ENCODE measurements at regions not wholly inside any gene's neighbourhood (a gene's known extent, or its start where the extent isn't known, plus 50 kb on each side); places are given as distances from the start of the nearest gene placed in this dataset.
A peak's percentile ranks its signal among the peaks of the same experiment; 100 is the strongest.
"Not testable (repeated sequence)": the region's sequence is repeated elsewhere in the genome, so short reads cannot be mapped to it uniquely, and the experiment has no call there.

DNA sequence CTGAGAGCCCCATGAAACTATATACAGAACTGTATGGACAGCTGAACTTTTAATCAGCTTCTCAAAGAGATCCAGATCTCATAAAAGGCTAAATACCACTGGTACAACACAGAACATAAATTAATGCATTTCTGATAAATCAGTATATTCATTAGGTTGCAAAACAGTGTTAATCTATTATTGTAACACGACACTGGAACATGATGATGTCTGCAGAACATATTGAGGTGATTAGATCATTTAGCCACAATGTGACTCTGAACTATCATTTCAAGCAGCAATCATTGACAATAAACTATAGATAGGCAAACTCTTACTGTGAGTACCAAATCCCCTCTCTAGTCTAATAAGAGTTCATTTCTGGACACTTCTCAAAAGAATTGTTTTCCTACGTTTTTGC, 50.3 kb downstream of the GASK1B start:
- DNase-seq: no peak

DNA sequence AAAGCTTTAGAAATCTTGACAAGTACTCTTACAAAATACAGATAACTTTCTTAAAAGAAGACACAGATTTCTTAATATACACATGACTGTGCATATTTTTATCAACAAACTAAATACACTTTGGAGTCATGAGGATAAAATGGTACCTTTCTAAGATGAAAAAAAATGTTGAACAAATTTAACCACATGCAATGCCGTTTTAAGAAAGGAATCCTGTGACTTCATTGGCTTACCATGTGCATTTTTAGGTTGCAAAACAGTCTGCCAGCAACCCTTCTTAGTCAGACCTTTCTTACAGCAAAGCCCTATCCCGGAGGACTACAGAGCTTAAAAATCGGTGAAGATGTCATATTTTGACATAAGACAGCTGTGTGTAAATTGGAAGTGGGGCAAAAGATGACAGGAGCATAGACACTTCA, 51.7 kb downstream of the GASK1B start:
- DNase-seq: peak; percentile 52

DNA sequence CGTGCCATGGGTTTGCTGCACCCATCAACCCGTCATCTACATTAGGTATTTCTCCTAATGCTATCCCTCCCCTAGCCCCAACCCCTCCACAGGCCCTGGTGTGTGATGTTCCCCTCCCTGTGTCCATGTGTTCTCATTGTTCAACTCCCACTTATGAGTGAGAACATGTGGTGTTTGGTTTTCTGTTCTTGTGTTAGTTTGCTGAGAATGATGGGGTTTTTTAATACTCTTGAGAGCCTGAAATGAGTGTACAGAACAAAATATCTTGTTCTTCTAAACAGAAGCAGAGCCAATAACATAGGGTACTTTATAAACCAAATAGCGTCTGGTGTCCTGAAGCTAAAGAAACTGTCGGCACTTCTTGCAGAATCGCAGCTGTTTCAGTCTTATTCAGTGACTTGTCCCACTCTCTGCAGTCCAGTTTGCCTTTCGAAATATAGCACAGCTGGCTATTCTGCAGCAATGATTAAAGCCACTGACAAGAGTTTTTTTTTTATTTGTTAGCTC, 52.1 kb downstream of the GASK1B start:
- DNase-seq: peak; percentile 28

GRCh38 chr4:158112611-158113010, 60.2 kb downstream of the GASK1B start:
- DNase-seq: peak; percentile 73

- no peak for DNase-seq
Observed at GRCh38 chr4:158111241-158111640, 61.6 kb downstream of the GASK1B start.

DNA sequence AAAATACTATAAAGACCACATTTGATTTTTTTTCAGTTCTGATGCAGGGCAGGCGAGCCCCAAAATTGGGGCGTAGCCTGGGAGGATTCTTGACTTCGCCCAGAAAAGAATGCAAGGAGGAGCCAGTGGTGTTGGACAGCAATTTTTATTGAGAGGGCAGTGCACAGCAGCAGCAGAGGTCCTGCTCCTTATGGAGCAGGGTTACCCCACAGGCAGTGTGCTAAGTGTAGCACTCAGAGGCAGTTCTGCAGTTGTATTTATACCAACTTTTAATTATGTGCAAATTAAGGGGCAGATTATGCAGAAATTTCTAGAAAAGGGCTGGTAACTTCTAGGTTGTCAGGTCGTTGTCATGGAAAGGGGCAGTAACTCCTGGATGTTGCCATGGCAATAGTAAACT, 69.9 kb downstream of the GASK1B start:
- no peak for DNase-seq

DNA sequence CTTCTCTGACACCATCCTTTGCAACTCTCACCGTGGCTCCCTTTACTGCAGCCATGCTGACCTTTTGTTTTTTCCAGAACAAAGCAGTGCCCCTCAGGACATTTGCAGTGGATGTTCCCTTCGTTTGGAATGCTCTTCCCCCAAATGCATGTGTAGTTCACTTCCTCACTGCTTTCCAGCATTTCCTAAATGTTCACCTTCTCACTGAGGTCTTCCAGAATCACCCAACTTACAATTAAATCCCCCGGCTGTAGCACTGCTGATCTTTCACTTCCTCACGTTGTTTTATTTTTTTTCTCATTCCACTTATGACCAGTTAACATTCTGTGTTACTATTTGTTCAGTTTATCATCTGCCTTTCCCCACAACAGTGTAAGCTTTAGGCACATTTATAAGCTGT, 73.1 kb downstream of the GASK1B start:
- peak; percentile 20 for DNase-seq

- DNase-seq: no peak
Observed at GRCh38 chr4:158098802-158099201, 74.0 kb downstream of the GASK1B start.

- no peak for DNase-seq
Observed at GRCh38 chr4:158094413-158095134, 78.3 kb downstream of the GASK1B start.

GRCh38 chr4:158090323-158090722, 82.5 kb downstream of the GASK1B start:
- DNase-seq: no peak

DNA sequence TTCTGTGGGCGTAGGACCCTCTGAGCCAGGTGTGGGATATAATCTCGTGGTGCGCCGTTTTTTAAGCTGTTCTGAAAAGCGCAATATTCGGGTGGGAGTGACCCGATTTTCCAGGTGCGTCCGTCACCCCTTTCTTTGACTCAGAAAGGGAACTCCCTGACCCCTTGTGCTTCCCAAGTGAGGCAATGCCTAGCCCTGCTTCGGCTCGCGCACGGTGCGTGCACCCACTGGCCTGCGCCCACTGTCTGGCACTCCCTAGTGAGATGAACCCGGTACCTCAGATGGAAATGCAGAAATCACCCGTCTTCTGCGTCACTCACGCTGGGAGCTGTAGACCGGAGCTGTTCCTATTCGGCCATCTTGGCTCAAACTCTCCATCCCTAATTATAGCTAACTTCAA, 82.9 kb downstream of the GASK1B start:
- DNase-seq: not testable (repeated sequence)

DNA sequence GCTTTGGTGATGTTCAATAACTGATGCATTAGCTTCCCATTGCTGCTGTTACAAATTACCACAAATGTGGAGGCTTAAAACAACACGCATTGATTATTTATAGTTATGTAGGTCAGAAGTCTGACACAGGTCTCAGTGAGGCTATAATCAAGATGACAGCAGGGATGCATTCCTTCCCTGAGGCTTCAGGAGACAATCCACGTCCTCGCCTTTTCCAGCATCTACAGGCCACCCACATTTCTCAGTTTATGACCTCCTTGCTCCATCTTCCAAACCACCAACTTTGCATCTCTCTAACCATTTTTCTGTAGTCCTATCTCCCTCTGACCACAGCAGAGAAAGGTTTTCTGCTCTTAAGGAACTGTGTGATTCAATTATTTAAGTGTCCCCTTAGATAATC, 92.5 kb downstream of the GASK1B start:
- DNase-seq: no peak

GRCh38 chr4:158079661-158080060, 93.2 kb downstream of the GASK1B start:
- no peak for DNase-seq

GRCh38 chr4:158077835-158078234, 95.0 kb downstream of the GASK1B start:
- DNase-seq: no peak

DNA sequence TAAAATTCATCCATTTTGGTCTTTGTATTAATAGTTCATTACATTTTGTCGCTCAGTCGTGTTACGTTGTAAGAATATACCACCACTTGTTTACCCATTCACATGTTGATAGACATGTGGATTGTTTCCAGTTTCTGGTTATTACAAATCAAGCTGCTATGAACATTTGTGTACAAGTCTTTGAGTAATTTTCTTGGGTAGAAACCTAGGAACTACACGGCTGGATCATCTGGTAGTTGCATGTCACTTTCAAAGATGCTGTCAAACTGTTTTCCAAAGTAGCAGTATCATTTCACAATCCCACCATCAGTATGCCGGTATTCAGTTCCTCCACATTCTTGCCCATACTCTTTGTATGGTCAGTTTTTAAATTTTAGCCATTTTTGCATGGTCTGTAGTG, 98.0 kb downstream of the GASK1B start:
- no peak for DNase-seq

- DNase-seq: no peak
Observed at GRCh38 chr4:158071931-158072330, 100.9 kb downstream of the GASK1B start.

DNA sequence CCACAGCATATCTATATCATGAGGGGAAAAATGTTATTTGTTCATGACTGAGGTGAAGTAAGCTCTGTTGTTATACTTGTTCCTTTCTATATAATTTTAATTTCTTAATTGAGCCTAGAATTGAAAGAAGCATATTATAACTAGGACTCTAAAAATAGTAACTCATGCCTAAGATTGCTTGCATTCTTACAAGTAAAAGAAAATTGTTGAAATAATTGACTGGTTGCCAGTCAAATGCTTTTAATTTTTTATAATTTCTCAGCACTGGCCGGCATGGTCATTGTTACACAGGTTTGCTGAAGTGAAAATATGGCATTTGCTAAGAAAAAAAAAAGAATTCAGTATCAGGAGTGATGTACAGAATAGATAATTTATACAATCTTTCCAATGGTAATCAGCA, 104.8 kb downstream of the GASK1B start:
- no peak for DNase-seq

DNA sequence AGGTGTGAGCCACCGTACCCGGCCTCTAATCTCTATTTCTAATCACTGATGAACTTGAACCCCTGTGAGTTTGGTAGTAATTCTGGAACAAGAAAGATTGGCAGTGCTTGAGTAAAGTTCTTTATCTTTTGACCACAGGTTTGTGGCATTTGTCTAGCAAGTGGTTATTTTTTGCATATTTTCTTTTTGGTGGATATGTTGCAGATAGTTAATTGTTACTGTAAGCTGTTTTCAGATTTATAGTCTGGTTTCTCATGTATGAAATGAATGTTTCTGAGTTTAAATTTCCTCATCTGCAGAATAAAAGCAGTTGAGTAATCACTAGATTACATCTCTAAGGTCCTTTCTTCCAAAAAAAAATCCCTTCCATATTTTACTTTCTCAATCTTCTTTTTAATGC, 105.2 kb downstream of the GASK1B start:
- DNase-seq: no peak

DNA sequence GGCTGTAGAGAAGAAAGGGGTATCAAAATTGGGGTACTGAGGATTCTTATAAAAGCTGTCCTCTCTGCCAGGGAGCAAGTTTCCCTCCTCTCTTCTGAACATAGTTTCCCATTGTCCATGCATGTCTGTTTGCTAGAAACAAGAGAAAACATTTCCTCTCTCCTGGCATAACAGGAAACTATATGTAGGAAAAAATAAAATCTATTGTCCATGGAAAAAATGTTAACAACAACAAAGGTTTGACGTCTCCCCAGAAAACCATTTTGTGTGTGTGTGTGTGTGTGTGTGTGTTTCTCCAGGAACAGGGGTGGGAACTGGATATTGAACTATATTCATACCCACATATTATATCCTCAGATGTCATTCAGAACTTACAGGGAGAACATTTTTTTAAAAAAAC, 107.2 kb downstream of the GASK1B start:
- no peak for DNase-seq

- no peak for DNase-seq
Observed at GRCh38 chr4:158065176-158065575, 107.6 kb downstream of the GASK1B start.

DNA sequence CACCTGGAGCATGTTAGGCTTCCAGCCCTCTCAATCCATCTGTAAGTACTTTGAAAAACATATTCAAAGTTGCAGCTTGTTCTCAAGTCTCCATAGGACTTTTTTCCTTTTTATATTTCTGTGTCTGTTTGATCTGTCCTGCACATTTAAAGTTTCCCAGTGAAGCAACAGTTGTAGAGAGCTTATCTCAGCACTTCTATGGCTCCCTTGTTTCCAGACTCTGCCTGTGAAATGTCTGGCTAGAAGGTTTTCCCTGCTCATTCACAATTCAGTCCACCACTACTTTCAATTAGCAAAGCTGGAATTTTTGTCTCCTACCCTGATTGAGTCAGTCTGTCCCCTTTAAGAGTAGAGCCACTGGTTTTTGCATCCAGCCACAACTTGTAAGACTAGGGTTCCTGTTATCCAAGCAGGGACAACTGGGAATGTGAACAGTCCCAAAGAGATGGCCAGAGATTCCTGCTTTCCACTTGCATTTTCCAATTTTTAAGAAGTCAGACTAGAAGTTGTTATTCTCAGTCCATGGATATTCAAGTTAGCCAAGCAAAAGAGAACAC, 116.1 kb downstream of the GASK1B start:
- no peak for DNase-seq

GRCh38 chr4:158055668-158056067, 117.2 kb downstream of the GASK1B start:
- no peak for DNase-seq

DNA sequence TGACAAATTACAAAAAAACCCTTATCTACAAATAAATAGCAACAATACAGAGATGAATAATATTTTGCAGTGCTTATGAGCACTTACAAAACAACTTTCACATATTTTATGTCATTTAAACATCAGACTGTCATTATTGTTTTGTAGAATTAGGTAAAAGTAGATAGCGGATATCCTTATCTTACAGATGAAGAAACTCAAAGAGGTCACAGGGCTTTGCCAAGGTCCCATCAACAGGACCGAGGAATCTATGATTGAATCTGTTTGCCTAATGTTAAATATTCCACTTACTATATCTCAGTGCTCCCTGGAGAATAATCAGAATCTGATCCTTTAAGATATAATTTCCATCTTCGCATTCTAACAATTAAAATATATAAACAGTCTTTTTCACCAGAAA, 119.0 kb downstream of the GASK1B start:
- DNase-seq: no peak

DNA sequence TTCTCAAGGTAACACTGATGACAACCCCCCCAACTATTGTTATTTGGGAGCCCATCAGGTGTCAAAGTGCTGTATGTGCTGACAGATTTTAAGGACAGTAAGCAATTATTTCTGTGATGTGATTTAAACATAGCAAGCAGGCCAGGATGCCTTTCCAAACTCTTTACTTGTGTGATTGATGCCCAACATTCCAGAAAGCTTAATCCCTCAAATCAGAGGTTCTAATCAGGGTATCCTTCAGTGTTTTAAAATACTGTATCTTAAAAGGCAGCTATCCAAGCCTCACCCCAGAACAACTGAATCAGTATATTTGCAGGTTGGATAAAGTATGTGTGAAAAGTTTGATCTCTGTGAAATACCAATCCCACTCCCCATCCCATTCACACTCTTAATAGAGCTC, 119.7 kb downstream of the GASK1B start:
- DNase-seq: no peak
